H1 (cell line): ENCODE measurements at regions not wholly inside any gene's neighbourhood (a gene's known extent, or its start where the extent isn't known, plus 50 kb on each side); places are given as distances from the start of the nearest gene placed in this dataset.

Experiments used
- ASH2L ChIP-seq: fragments of 200-600, 300-600 bp; sonication (generic); IDR thresholded peaks from one replicate; pipeline ENCODE4 v1.7.1; 2017; ENCODE audit warnings: low read length
- CHD1 ChIP-seq: IDR thresholded peaks from 2 replicates; pipeline ENCODE4 v1.6.1; 2012; ENCODE audit warnings: low read depth, low read length, improper control_type of control experiment
- CHD2 ChIP-seq: IDR thresholded peaks from 2 replicates; pipeline ENCODE4 v1.6.1; 2012; ENCODE audit warnings: low read length, improper control_type of control experiment
- EZH2 ChIP-seq: fragments of 200-600 bp; sonication (generic); IDR thresholded peaks from 2 replicates; pipeline ENCODE4 v1.7.1; 2012; ENCODE audit warnings: low read depth, mild to moderate bottlenecking, moderate library complexity, low read length, inconsistent platforms; ENCODE audit not compliant: severe bottlenecking
- GABPA ChIP-seq: IDR thresholded peaks from 2 replicates; pipeline ENCODE4 v1.6.1; 2011; ENCODE audit warnings: mild to moderate bottlenecking, low read length, moderate library complexity, borderline replicate concordance; ENCODE audit not compliant: insufficient read depth
- GTF2F1 ChIP-seq: IDR thresholded peaks from 2 replicates; pipeline ENCODE4 v1.6.1; 2012; ENCODE audit warnings: low read depth, low read length, improper control_type of control experiment, borderline replicate concordance
- JUND ChIP-seq: IDR thresholded peaks from 2 replicates; pipeline ENCODE4 v1.6.1; 2011; ENCODE audit warnings: mild to moderate bottlenecking, improper control_type of control experiment, low read length
- NANOG ChIP-seq: IDR thresholded peaks from 2 replicates; pipeline ENCODE4 v1.6.1; 2011; ENCODE audit warnings: low read length, low read depth, mild to moderate bottlenecking, inconsistent platforms; ENCODE audit not compliant: insufficient read depth, poor library complexity, severe bottlenecking
- SAP30 ChIP-seq: fragments of 300-600 bp; sonication (generic); IDR thresholded peaks from 2 replicates; pipeline ENCODE4 v1.7.1; 2012; ENCODE audit warnings: low read length, moderate library complexity, mild to moderate bottlenecking, inconsistent platforms; ENCODE audit not compliant: insufficient read depth, insufficient replicate concordance
- SP4 ChIP-seq: IDR thresholded peaks from 2 replicates; pipeline ENCODE4 v1.6.1; 2012; ENCODE audit warnings: low read length, inconsistent platforms
- YY1 ChIP-seq: IDR thresholded peaks from 2 replicates; pipeline ENCODE4 v1.6.1; 2011; ENCODE audit warnings: low read depth, mild to moderate bottlenecking, low read length
- TF ChIP-seq, protein P1 (sequence below): fragments of 300-600 bp; sonication (generic); IDR thresholded peaks from 2 replicates; pipeline ENCODE4 v1.7.1; 2012; ENCODE audit warnings: low read length, moderate library complexity, mild to moderate bottlenecking, inconsistent platforms; ENCODE audit not compliant: insufficient replicate concordance
- TF ChIP-seq, protein P2 (sequence below): IDR thresholded peaks from 2 replicates; pipeline ENCODE4 v1.6.1; 2012; ENCODE audit warnings: inconsistent platforms

DNA sequence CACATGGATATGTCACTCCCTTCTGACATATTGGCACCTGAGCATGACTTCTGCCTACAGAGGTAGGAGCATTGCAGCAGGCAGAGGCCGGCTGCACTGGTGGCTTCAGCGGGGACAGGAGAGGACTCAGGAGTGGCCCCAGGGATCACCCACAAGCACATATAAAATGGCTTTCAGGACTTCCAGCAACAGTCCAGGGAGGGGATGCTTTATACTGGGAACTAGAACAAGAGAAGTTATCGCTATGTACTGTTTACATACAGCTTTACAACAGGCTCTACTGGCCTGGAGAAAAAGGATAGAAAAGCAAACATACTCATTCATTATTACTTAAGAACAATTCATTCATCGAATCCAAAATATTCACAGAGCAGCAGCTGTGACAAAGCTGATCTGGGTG is 337.8 kb downstream of the THBS2 start (continued):
- TF ChIP-seq, protein P1, sequence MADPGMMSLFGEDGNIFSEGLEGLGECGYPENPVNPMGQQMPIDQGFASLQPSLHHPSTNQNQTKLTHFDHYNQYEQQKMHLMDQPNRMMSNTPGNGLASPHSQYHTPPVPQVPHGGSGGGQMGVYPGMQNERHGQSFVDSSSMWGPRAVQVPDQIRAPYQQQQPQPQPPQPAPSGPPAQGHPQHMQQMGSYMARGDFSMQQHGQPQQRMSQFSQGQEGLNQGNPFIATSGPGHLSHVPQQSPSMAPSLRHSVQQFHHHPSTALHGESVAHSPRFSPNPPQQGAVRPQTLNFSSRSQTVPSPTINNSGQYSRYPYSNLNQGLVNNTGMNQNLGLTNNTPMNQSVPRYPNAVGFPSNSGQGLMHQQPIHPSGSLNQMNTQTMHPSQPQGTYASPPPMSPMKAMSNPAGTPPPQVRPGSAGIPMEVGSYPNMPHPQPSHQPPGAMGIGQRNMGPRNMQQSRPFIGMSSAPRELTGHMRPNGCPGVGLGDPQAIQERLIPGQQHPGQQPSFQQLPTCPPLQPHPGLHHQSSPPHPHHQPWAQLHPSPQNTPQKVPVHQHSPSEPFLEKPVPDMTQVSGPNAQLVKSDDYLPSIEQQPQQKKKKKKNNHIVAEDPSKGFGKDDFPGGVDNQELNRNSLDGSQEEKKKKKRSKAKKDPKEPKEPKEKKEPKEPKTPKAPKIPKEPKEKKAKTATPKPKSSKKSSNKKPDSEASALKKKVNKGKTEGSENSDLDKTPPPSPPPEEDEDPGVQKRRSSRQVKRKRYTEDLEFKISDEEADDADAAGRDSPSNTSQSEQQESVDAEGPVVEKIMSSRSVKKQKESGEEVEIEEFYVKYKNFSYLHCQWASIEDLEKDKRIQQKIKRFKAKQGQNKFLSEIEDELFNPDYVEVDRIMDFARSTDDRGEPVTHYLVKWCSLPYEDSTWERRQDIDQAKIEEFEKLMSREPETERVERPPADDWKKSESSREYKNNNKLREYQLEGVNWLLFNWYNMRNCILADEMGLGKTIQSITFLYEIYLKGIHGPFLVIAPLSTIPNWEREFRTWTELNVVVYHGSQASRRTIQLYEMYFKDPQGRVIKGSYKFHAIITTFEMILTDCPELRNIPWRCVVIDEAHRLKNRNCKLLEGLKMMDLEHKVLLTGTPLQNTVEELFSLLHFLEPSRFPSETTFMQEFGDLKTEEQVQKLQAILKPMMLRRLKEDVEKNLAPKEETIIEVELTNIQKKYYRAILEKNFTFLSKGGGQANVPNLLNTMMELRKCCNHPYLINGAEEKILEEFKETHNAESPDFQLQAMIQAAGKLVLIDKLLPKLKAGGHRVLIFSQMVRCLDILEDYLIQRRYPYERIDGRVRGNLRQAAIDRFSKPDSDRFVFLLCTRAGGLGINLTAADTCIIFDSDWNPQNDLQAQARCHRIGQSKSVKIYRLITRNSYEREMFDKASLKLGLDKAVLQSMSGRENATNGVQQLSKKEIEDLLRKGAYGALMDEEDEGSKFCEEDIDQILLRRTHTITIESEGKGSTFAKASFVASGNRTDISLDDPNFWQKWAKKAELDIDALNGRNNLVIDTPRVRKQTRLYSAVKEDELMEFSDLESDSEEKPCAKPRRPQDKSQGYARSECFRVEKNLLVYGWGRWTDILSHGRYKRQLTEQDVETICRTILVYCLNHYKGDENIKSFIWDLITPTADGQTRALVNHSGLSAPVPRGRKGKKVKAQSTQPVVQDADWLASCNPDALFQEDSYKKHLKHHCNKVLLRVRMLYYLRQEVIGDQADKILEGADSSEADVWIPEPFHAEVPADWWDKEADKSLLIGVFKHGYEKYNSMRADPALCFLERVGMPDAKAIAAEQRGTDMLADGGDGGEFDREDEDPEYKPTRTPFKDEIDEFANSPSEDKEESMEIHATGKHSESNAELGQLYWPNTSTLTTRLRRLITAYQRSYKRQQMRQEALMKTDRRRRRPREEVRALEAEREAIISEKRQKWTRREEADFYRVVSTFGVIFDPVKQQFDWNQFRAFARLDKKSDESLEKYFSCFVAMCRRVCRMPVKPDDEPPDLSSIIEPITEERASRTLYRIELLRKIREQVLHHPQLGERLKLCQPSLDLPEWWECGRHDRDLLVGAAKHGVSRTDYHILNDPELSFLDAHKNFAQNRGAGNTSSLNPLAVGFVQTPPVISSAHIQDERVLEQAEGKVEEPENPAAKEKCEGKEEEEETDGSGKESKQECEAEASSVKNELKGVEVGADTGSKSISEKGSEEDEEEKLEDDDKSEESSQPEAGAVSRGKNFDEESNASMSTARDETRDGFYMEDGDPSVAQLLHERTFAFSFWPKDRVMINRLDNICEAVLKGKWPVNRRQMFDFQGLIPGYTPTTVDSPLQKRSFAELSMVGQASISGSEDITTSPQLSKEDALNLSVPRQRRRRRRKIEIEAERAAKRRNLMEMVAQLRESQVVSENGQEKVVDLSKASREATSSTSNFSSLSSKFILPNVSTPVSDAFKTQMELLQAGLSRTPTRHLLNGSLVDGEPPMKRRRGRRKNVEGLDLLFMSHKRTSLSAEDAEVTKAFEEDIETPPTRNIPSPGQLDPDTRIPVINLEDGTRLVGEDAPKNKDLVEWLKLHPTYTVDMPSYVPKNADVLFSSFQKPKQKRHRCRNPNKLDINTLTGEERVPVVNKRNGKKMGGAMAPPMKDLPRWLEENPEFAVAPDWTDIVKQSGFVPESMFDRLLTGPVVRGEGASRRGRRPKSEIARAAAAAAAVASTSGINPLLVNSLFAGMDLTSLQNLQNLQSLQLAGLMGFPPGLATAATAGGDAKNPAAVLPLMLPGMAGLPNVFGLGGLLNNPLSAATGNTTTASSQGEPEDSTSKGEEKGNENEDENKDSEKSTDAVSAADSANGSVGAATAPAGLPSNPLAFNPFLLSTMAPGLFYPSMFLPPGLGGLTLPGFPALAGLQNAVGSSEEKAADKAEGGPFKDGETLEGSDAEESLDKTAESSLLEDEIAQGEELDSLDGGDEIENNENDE: no peak
- no peak for TF ChIP-seq EZH2
- no peak for TF ChIP-seq CHD1
- TF ChIP-seq NANOG: no peak
- no peak for TF ChIP-seq SP4
- TF ChIP-seq CHD2: no peak
- TF ChIP-seq GTF2F1: no peak
- TF ChIP-seq JUND: no peak
- no peak for TF ChIP-seq SAP30
- no peak for TF ChIP-seq ASH2L
- no peak for TF ChIP-seq YY1
- TF ChIP-seq GABPA: no peak
- TF ChIP-seq, protein P2, sequence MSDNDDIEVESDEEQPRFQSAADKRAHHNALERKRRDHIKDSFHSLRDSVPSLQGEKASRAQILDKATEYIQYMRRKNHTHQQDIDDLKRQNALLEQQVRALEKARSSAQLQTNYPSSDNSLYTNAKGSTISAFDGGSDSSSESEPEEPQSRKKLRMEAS: no peak
